PC-9 (cell line): ENCODE measurements at regions not wholly inside any gene's neighbourhood (a gene's known extent, or its start where the extent isn't known, plus 50 kb on each side); places are given as distances from the start of the nearest gene placed in this dataset.

Source experiments
- CTCF ChIP-seq: fragments of 200-600 bp; sonication (generic); conservative IDR thresholded peaks from 2 replicates; pipeline ENCODE4 v1.6.1; 2017; ENCODE audit warnings: mixed run types, antibody characterized with exemption, mild to moderate bottlenecking, moderate library complexity
- EZH2 ChIP-seq: fragments of 200-600 bp; sonication (generic); IDR thresholded peaks from 2 replicates; pipeline ENCODE4 v1.8.0; 2017; ENCODE audit warnings: antibody characterized with exemption, low read depth

DNA sequence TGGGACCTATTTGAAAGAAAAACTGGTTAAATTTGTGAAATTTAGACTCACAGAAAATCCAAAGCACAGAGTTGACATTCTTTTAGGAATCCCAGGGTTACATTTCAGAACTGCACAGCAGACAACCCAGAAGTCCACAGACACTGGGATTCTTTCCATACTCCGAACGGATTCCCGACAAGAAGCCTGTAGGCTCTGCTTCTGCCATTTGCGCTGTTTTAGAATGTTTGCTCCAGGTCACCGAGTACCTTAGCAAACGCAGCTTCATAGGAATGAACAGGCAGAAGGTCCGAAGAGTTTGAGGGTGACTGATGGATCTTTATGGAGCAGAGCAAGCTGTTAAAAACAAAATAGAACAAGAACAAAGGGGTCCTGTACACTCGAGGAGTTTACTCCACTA lies 84.5 kb upstream of the NFIB start:
- no peak for TF ChIP-seq CTCF
- no peak for TF ChIP-seq EZH2
